A673 (cell line): ENCODE measurements at regions not wholly inside any gene's neighbourhood (a gene's known extent, or its start where the extent isn't known, plus 50 kb on each side); places are given as distances from the start of the nearest gene placed in this dataset.

Experiments used
- EZH2 ChIP-seq: fragments of 200-600 bp; sonication (generic); IDR thresholded peaks from 2 replicates; pipeline ENCODE4 v1.6.1; 2017; ENCODE audit warnings: borderline replicate concordance, low read depth, mild to moderate bottlenecking, mixed read lengths, antibody characterized with exemption, low read length; ENCODE audit not compliant: poor library complexity, severe bottlenecking
- TF ChIP-seq, protein P1 (sequence below): fragments of 300-800, 200-600 bp; sonication (generic); conservative IDR thresholded peaks from 2 replicates; pipeline ENCODE4 v1.5.1; 2017; ENCODE audit warnings: low read depth, mild to moderate bottlenecking, antibody characterized with exemption, low read length, moderate library complexity, mixed read lengths

- TF ChIP-seq, protein P1, sequence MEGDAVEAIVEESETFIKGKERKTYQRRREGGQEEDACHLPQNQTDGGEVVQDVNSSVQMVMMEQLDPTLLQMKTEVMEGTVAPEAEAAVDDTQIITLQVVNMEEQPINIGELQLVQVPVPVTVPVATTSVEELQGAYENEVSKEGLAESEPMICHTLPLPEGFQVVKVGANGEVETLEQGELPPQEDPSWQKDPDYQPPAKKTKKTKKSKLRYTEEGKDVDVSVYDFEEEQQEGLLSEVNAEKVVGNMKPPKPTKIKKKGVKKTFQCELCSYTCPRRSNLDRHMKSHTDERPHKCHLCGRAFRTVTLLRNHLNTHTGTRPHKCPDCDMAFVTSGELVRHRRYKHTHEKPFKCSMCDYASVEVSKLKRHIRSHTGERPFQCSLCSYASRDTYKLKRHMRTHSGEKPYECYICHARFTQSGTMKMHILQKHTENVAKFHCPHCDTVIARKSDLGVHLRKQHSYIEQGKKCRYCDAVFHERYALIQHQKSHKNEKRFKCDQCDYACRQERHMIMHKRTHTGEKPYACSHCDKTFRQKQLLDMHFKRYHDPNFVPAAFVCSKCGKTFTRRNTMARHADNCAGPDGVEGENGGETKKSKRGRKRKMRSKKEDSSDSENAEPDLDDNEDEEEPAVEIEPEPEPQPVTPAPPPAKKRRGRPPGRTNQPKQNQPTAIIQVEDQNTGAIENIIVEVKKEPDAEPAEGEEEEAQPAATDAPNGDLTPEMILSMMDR: no peak
- no peak for TF ChIP-seq EZH2
Measured at GRCh38 chr2:114248648-114249047, 193.8 kb upstream of the DPP10 start.
